ENCODE measurements at regions not wholly inside any gene's neighbourhood (a gene's known extent, or its start where the extent isn't known, plus 50 kb on each side); places are given as distances from the start of the nearest gene placed in this dataset.

GRCh38 chr2:195450552-195451113, 206.4 kb upstream of the SLC39A10 start:
- H3F3A ChIP-seq (ENCODE audit: insufficient read depth, low read length): no peaks in the 10 kb centered on the region
- no peak overlapping the region for H3K27ac ChIP-seq (ENCODE audit: low read length)
- peaks cover 9% of the 10 kb centered on the region for H3K4me1 ChIP-seq (ENCODE audit: low read length)
- no peak for DNase-seq
- no peak overlapping the region for H2AFZ ChIP-seq (ENCODE audit: low read length)
- no peaks in the 10 kb centered on the region for H3K9me3 ChIP-seq (replicated peaks; ENCODE audit: insufficient read depth, low read length)
- no peak overlapping the region for H3K4me3 ChIP-seq (ENCODE audit: low read length)
- TF ChIP-seq EZH2phosphoT487 (IDR thresholded peaks at IDR 0.05; ENCODE audit: low read length) (no peak), EZH2 (optimal IDR thresholded peaks at IDR 0.05; ENCODE audit: low read depth, low read length) (no peak), CTCF (IDR thresholded peaks at IDR 0.05; ENCODE audit: low read length) (no peak)
- no peak overlapping the region for H3K9ac ChIP-seq (ENCODE audit: low read length)
- H3K79me2 ChIP-seq (ENCODE audit: low read length): no peaks in the 10 kb centered on the region
- H3K9me2 ChIP-seq (replicated peaks; ENCODE audit: insufficient read depth, low read length): no peaks in the 10 kb centered on the region
- no peak overlapping the region for H3K4me2 ChIP-seq (ENCODE audit: low read depth, low read length)
- no peaks in the 10 kb centered on the region for H3K36me3 ChIP-seq (replicated peaks; ENCODE audit: insufficient read depth, low read length)
- H4K20me1 ChIP-seq (ENCODE audit: insufficient read depth, low read length): no peaks in the 10 kb centered on the region
- H3K27me3 ChIP-seq (replicated peaks; ENCODE audit: insufficient read depth, low read length): no peaks in the 10 kb centered on the region

- Histone ChIP-seq H3K9me2 (replicated peaks; ENCODE audit: insufficient read depth, low read length) (no peaks in the 10 kb centered on the region), H2AFZ (ENCODE audit: low read length) (no peak overlapping the region), H4K20me1 (ENCODE audit: insufficient read depth, low read length) (no peaks in the 10 kb centered on the region), H3F3A (ENCODE audit: insufficient read depth, low read length) (no peaks in the 10 kb centered on the region), H3K4me3 (ENCODE audit: low read length) (no peak overlapping the region), H3K9ac (ENCODE audit: low read length) (no peak overlapping the region), H3K27ac (ENCODE audit: low read length) (no peak overlapping the region), H3K4me2 (ENCODE audit: low read depth, low read length) (no peak overlapping the region), H3K79me2 (ENCODE audit: low read length) (no peaks in the 10 kb centered on the region), H3K36me3 (replicated peaks; ENCODE audit: insufficient read depth, low read length) (no peaks in the 10 kb centered on the region), H3K9me3 (replicated peaks; ENCODE audit: insufficient read depth, low read length) (no peaks in the 10 kb centered on the region), H3K4me1 (ENCODE audit: low read length) (no peaks in the 10 kb centered on the region), H3K27me3 (replicated peaks; ENCODE audit: insufficient read depth, low read length) (no peaks in the 10 kb centered on the region)
- no peak for DNase-seq
- TF ChIP-seq EZH2 (optimal IDR thresholded peaks at IDR 0.05; ENCODE audit: low read depth, low read length): no peak
- TF ChIP-seq EZH2phosphoT487 (IDR thresholded peaks at IDR 0.05; ENCODE audit: low read length): no peak
- no peak for TF ChIP-seq CTCF (IDR thresholded peaks at IDR 0.05; ENCODE audit: low read length)
Observed at GRCh38 chr2:195447323-195447975, 209.6 kb upstream of the SLC39A10 start.

DNA sequence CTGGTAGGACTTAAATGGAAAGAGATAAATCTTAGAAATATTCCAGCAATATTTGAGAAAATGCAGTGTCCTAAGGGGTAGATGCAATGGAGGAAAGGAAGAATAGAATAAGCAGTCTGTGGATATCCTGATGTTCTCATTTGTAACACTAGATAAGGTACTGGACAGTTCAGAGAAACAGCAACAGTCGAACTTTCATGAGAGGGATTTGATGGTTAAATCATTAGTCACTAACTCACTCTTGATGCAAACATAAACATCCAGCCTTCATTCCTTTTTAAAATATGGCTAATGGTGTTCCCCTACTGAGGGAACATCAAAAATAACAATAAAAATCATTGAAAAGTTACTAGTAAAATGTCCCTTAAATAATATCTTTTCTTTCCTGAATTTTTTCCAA, 211.4 kb upstream of the SLC39A10 start:
- no peaks in the 10 kb centered on the region for H3K4me1 ChIP-seq (ENCODE audit: low read length)
- H4K20me1 ChIP-seq (ENCODE audit: insufficient read depth, low read length): no peaks in the 10 kb centered on the region
- no peaks in the 10 kb centered on the region for H3K36me3 ChIP-seq (replicated peaks; ENCODE audit: insufficient read depth, low read length)
- no peaks in the 10 kb centered on the region for H3K9me3 ChIP-seq (replicated peaks; ENCODE audit: insufficient read depth, low read length)
- H3K79me2 ChIP-seq (ENCODE audit: low read length): no peaks in the 10 kb centered on the region
- TF ChIP-seq CTCF (IDR thresholded peaks at IDR 0.05; ENCODE audit: low read length): no peak
- no peak for TF ChIP-seq EZH2 (optimal IDR thresholded peaks at IDR 0.05; ENCODE audit: low read depth, low read length)
- no peak for TF ChIP-seq EZH2phosphoT487 (IDR thresholded peaks at IDR 0.05; ENCODE audit: low read length)
- H3K4me2 ChIP-seq (ENCODE audit: low read depth, low read length): no peak overlapping the region
- H2AFZ ChIP-seq (ENCODE audit: low read length): no peak overlapping the region
- no peak overlapping the region for H3K9ac ChIP-seq (ENCODE audit: low read length)
- no peaks in the 10 kb centered on the region for H3F3A ChIP-seq (ENCODE audit: insufficient read depth, low read length)
- DNase-seq: no peak
- no peaks in the 10 kb centered on the region for H3K9me2 ChIP-seq (replicated peaks; ENCODE audit: insufficient read depth, low read length)
- no peaks in the 10 kb centered on the region for H3K27me3 ChIP-seq (replicated peaks; ENCODE audit: insufficient read depth, low read length)
- no peak overlapping the region for H3K4me3 ChIP-seq (ENCODE audit: low read length)
- H3K27ac ChIP-seq (ENCODE audit: low read length): no peak overlapping the region
